ENCODE measurements at regions not wholly inside any gene's neighbourhood (a gene's known extent, or its start where the extent isn't known, plus 50 kb on each side); places are given as distances from the start of the nearest gene placed in this dataset.

DNA sequence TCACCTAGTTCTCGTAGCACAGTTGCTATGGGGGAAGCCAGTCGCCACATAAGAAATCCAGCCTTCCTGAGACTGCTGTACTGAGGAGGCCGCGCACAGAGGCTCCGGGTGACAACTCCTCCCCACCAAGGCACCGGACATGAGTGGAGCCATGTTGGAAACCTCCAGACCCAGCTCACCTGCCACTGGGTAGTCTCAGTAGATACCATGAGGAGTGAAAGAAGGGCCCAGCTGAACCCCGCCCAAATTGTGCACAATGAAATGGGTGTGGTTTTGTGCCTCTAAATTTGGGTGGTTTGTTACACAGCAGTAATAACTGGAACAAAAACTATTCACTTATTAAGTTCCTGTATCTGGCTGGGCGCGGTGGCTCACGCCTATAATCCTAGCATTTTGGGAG is 198.7 kb downstream of the BCOR start:
- Histone ChIP-seq H3K9me3 (ENCODE audit: control insufficient read depth, low read length) (no peaks in the 10 kb centered on the region), H3K4me3 (ENCODE audit: low read length) (no peak overlapping the region), H3K36me3 (ENCODE audit: control insufficient read depth, insufficient read depth, low read length) (no peaks in the 10 kb centered on the region), H3K27ac (ENCODE audit: low read depth, low read length) (no peak overlapping the region), H3K9ac (ENCODE audit: extremely low read depth, low read length, poor library complexity, severe bottlenecking) (no peak overlapping the region), H3K27me3 (ENCODE audit: control insufficient read depth, insufficient read depth, low read length, poor library complexity, severe bottlenecking) (no peaks in the 10 kb centered on the region), H3K4me1 (ENCODE audit: control insufficient read depth, insufficient read depth, low read length) (no peaks in the 10 kb centered on the region)
- Mint-ChIP-seq H3K27ac (no peak overlapping the region), H3K4me1 (peaks cover 31% of the 10 kb centered on the region), H3K4me3 (no peak overlapping the region), H3K27me3 (ENCODE audit: insufficient read depth) (peaks cover 28% of the 10 kb centered on the region), H3K9me3 (peaks cover 14% of the 10 kb centered on the region), H3K36me3 (ENCODE audit: low read depth) (no peaks in the 10 kb centered on the region)
- 96 to 100% methylated on average over 1 to 9 of the region's 10 CpGs for WGBS, 2 experiments (ENCODE audit: insufficient coverage in 1 of 2, insufficient read length in 1 of 2)
- DNase-seq: no peak
- TF ChIP-seq, protein P1, sequence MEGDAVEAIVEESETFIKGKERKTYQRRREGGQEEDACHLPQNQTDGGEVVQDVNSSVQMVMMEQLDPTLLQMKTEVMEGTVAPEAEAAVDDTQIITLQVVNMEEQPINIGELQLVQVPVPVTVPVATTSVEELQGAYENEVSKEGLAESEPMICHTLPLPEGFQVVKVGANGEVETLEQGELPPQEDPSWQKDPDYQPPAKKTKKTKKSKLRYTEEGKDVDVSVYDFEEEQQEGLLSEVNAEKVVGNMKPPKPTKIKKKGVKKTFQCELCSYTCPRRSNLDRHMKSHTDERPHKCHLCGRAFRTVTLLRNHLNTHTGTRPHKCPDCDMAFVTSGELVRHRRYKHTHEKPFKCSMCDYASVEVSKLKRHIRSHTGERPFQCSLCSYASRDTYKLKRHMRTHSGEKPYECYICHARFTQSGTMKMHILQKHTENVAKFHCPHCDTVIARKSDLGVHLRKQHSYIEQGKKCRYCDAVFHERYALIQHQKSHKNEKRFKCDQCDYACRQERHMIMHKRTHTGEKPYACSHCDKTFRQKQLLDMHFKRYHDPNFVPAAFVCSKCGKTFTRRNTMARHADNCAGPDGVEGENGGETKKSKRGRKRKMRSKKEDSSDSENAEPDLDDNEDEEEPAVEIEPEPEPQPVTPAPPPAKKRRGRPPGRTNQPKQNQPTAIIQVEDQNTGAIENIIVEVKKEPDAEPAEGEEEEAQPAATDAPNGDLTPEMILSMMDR (conservative IDR thresholded peaks at IDR 0.05): no peak

DNA sequence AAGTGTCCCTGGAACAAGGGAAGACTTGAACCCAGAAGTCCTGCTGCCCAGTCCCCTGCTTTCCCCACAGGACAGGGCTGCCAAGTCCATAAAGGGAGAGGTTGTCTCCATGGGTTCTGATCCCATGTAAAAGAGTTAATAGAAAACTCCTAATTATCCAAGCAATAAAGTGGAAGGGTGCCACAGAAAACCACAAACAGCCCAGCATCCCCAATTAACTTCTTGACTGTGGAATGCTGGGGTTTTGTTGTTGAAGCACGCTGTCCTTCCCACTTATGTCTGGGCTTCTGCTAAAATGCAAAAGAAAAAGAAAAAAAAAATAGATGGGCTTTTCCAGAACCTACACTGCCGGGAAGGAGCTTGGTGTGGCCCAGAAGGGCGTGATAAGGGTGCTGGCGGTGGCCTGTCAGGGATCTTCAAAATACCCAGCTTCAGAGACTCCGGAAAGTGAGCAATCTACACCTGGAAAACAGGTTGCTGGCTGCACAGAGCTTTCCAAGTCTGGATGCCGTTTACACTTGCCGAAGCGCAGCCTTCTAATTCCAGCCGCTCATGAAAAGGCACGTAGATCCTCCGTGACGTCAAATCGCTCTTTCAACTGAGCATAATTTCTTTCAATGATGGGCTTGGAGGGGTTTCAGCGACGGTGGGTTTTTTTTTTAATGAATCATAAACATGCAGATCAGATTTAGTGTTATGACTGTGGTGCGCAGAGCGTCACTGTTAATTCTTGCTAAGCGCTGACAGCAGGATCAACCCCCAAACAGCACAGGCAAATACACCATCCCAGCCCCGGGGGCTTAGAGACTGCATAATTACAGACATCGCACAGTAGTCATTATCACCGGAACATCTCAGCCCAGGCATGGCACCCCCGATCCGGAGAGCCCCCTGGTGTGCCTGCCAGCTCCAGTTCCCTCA is 197.6 kb downstream of the BCOR start:
- no peak for DNase-seq
- Histone ChIP-seq H3K27ac (ENCODE audit: low read depth, low read length) (no peak overlapping the region), H3K9ac (ENCODE audit: extremely low read depth, low read length, poor library complexity, severe bottlenecking) (no peak overlapping the region), H3K4me3 (ENCODE audit: low read length) (no peak overlapping the region), H3K4me1 (ENCODE audit: control insufficient read depth, insufficient read depth, low read length) (no peaks in the 10 kb centered on the region), H3K36me3 (ENCODE audit: control insufficient read depth, insufficient read depth, low read length) (no peaks in the 10 kb centered on the region), H3K27me3 (ENCODE audit: control insufficient read depth, insufficient read depth, low read length, poor library complexity, severe bottlenecking) (no peaks in the 10 kb centered on the region), H3K9me3 (ENCODE audit: control insufficient read depth, low read length) (no peaks in the 10 kb centered on the region)
- TF ChIP-seq, protein P1 (conservative IDR thresholded peaks at IDR 0.05): no peak
- WGBS, 2 experiments (ENCODE audit: insufficient coverage in 1 of 2, insufficient read length in 1 of 2): 79 to 95% methylated on average over 4 to 20 of the region's 23 CpGs
- peaks cover 14% of the 10 kb centered on the region for H3K9me3 Mint-ChIP-seq
- no peak overlapping the region for H3K4me3 Mint-ChIP-seq
- H3K27me3 Mint-ChIP-seq (ENCODE audit: insufficient read depth): peaks cover 39% of the 10 kb centered on the region
- H3K27ac Mint-ChIP-seq: no peak overlapping the region
- H3K36me3 Mint-ChIP-seq (ENCODE audit: low read depth): no peaks in the 10 kb centered on the region
- peaks cover 31% of the 10 kb centered on the region for H3K4me1 Mint-ChIP-seq

DNA sequence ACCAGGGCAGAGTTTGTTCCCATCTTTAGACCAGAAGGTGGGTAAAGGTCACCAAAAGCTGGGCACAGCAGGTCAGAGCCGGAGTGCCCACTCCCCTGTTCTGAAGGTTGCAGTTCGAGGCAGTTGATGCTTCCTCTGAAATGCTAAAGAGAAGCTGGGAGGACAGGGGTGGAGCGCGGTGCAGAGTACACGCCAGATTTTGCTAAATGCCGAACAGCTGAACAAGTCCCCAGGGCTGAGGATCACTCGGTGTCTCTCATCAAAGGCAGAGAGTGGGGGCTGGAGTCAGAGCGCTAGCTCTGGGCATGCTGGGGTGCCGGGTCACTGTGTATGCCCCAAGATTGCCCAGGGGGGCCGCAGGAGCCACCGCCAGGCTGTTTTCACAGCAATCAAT is 197.0 kb downstream of the BCOR start:
- Histone ChIP-seq H3K4me3 (ENCODE audit: low read length) (no peak overlapping the region), H3K36me3 (ENCODE audit: control insufficient read depth, insufficient read depth, low read length) (no peaks in the 10 kb centered on the region), H3K9me3 (ENCODE audit: control insufficient read depth, low read length) (no peaks in the 10 kb centered on the region), H3K4me1 (ENCODE audit: control insufficient read depth, insufficient read depth, low read length) (no peaks in the 10 kb centered on the region), H3K9ac (ENCODE audit: extremely low read depth, low read length, poor library complexity, severe bottlenecking) (no peak overlapping the region), H3K27ac (ENCODE audit: low read depth, low read length) (no peak overlapping the region), H3K27me3 (ENCODE audit: control insufficient read depth, insufficient read depth, low read length, poor library complexity, severe bottlenecking) (no peaks in the 10 kb centered on the region)
- peak; percentile 67 for DNase-seq
- H3K4me3 Mint-ChIP-seq: no peak overlapping the region
- WGBS, 2 experiments (ENCODE audit: insufficient coverage in 1 of 2, insufficient read length in 1 of 2): 42 to 46% methylated on average over 2 to 11 of the region's 11 CpGs
- TF ChIP-seq, protein P1 (conservative IDR thresholded peaks at IDR 0.05): no peak
- peaks cover 14% of the 10 kb centered on the region for H3K9me3 Mint-ChIP-seq
- H3K27me3 Mint-ChIP-seq (ENCODE audit: insufficient read depth): peaks cover 43% of the 10 kb centered on the region
- H3K36me3 Mint-ChIP-seq (ENCODE audit: low read depth): no peaks in the 10 kb centered on the region
- H3K27ac Mint-ChIP-seq: no peak overlapping the region
- H3K4me1 Mint-ChIP-seq: peaks cover 31% of the 10 kb centered on the region

Data from endodermal cell (in vitro differentiated cells).